GM12875 (cell line): ENCODE measurements at regions not wholly inside any gene's neighbourhood (a gene's known extent, or its start where the extent isn't known, plus 50 kb on each side); places are given as distances from the start of the nearest gene placed in this dataset.

Experiments used
- H3K4me3 ChIP-seq: one replicate; pipeline ENCODE4 v1.5.1; 2011; ENCODE audit warnings: low read depth, low read length, control low read depth
- CTCF ChIP-seq: IDR thresholded peaks from 2 replicates; pipeline ENCODE4 v1.5.1; 2011; ENCODE audit warnings: low read depth, mild to moderate bottlenecking, control low read depth, inconsistent platforms, low read length, moderate library complexity, borderline replicate concordance; ENCODE audit not compliant: insufficient read depth

GRCh38 chr5:99138911-99139310, 210.1 kb upstream of the CHD1 start:
- H3K4me3 ChIP-seq, result no peak overlapping the region

DNA sequence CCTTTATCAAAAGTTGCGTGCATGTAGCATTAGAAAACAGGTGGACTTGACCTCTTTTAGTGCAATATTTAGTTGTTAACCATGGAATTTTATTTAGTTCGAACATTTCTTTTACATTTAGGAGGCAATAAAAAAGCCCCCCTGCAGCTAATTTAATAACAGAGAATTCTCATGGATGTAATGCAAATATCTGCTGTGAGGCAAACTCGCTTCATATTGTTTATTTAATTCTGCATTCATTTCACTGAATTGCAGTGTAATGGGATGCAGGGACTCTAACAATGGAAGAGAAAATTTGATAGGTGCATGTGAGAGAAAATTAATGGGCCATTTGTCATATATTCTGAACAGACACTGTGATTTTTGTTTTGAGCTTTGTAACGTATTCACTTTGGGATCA, 205.1 kb upstream of the CHD1 start:
- no peak overlapping the region for H3K4me3 ChIP-seq
- TF ChIP-seq CTCF, result no peak

More at GRCh38 chr5:99138911-99139310, 210.1 kb upstream of the CHD1 start:
- no peak for TF ChIP-seq CTCF

DNA sequence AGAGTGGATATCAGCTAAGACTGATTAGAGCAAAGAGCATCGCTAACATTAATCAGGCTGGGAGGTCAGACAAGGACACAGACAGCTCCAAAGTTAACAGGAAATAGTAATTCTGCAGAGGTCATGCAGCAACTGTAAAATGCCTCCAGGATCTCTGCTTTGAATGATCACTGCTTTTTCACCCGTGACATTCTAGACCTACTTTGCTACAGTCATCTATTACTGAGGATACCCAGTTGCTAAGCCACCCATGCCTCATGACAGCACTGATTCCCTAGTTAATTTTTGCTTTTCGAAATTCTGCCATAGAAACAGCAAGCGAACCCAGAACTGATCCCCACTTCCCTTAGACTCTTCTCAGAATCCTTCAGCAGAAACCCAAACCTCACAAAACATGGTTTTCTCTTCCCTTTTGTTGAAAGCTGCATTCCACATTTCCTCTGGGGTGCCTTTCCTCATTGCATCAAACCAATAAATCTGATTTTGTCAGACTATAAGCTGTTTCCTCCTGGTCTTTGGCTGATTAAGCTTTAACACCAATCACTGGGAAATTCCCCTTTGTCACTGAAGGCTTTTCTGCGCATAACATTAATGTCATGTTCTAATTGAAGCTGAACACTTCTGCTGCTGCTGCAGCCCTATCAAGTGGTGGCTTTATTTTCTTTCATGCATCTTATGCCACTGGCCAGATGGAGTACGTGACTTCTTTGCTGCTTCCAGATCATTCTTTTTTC, 201.1 kb upstream of the CHD1 start:
- no peak overlapping the region for H3K4me3 ChIP-seq
- TF ChIP-seq CTCF, result no peak

GRCh38 chr5:99122976-99123375, 194.2 kb upstream of the CHD1 start:
- H3K4me3 ChIP-seq, result no peak overlapping the region
- TF ChIP-seq CTCF, result no peak

DNA sequence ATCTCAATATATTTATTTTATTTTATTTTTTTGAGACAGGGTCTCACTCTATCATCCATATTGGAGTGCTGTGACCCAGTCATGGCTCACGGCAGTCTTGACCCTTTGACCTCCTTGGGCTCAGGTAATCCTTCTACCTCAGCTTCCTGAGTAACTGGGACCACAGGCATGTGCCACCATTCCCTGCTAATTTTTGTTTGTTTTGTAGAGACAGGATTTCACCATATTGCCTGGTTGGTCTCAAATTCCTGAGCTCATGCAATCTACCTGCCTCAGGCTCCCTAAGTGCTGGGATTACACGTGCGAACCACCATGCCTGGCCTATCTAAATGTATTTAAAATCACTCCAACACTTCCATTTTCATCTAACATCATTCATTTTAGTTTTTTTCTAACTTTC, 190.5 kb upstream of the CHD1 start:
- TF ChIP-seq CTCF, result no peak
- H3K4me3 ChIP-seq, result no peak overlapping the region

DNA sequence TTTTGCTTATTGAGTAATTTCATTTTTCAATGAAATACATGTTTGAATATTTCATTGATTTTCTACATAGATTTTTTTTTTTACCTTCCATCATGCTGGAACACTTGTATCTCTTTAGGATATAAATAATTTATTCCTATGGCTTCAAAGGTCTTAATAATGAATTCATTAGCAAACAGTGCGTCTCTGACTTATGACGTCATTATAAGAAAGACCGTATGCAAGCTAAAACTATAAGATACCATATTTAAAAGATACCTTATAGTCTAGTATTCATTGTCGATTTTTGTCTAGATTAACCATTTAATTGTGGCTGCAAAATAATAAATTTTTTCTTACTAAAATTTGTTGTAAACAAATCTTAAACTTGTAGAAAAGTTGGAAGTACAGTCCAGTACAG, 187.7 kb upstream of the CHD1 start:
- no peak for TF ChIP-seq CTCF
- H3K4me3 ChIP-seq, result no peak overlapping the region

DNA sequence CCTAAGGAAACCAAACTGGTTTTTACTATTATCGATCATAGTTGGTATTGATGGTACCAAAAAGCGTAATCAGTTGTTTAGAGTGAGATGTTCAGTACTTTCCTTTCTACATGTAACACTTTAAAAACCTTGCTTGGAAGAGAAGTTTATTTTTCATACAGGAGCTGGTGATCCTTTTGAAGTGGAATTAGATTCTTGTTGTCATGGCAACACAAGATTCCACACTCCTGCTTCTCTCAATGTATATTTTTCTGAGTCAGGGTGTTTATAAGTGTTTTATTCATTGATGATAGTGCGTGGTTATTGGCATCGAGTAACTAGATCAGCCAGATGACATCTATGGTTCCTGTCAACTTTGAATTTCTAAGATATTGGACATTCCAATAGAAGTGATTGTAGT, 181.1 kb upstream of the CHD1 start:
- H3K4me3 ChIP-seq, result no peak overlapping the region
- TF ChIP-seq CTCF, result no peak
